Breast epithelium (tissue), 3 donors: ENCODE measurements at regions not wholly inside any gene's neighbourhood (a gene's known extent, or its start where the extent isn't known, plus 50 kb on each side); places are given as distances from the start of the nearest gene placed in this dataset.

Experiments
- POLR2A ChIP-seq: fragments of 450-650 bp; IDR thresholded peaks from one replicate; pipeline ENCODE4 v1.6.1; 2016; ENCODE audit warnings: antibody characterized with exemption, mild to moderate bottlenecking, moderate library complexity
- POLR2AphosphoS5 ChIP-seq, 3 donors: sonication (generic); formaldehyde crosslinking; IDR thresholded peaks; one replicate each; pipeline ENCODE4 v1.6.1; 2017; ENCODE audit warnings: antibody characterized with exemption in 3 of 3
- TF ChIP-seq, protein P1 (sequence below), 3 donors: fragments of 450-650 bp; IDR thresholded peaks; one replicate each; pipeline ENCODE4 v1.5.1; 2016 to 2017; ENCODE audit warnings: antibody characterized with exemption in 3 of 3, mild to moderate bottlenecking in 3 of 3, moderate library complexity in 3 of 3

DNA sequence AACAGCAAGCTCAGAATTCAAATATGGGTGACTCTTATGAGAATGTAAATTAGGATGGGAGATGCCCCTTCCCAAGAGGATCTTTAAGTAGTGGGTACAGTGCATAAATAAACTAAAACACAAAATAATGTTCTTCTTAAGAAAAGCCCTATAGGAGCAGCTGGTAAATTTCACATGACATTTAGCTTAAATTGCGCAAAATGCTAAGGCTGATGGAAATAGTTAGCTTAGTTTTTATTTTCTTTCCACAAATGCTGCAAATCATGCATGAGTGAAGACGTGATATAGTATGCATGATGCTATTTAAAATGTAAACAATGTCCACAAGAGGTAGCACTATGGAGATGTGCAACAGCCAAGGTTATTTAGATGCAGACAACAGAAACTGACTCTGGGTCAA, 328.1 kb downstream of the ATP23 start:
- TF ChIP-seq POLR2A (no peak), POLR2AphosphoS5 (IDR thresholded peaks at IDR 0.05) (no peak)
- TF ChIP-seq, protein P1, sequence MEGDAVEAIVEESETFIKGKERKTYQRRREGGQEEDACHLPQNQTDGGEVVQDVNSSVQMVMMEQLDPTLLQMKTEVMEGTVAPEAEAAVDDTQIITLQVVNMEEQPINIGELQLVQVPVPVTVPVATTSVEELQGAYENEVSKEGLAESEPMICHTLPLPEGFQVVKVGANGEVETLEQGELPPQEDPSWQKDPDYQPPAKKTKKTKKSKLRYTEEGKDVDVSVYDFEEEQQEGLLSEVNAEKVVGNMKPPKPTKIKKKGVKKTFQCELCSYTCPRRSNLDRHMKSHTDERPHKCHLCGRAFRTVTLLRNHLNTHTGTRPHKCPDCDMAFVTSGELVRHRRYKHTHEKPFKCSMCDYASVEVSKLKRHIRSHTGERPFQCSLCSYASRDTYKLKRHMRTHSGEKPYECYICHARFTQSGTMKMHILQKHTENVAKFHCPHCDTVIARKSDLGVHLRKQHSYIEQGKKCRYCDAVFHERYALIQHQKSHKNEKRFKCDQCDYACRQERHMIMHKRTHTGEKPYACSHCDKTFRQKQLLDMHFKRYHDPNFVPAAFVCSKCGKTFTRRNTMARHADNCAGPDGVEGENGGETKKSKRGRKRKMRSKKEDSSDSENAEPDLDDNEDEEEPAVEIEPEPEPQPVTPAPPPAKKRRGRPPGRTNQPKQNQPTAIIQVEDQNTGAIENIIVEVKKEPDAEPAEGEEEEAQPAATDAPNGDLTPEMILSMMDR (IDR thresholded peaks at IDR 0.05): no peak
